ENCODE measurements at regions not wholly inside any gene's neighbourhood (a gene's known extent, or its start where the extent isn't known, plus 50 kb on each side); places are given as distances from the start of the nearest gene placed in this dataset.
A peak's percentile ranks its signal among the peaks of the same experiment; 100 is the strongest.

GRCh38 chr9:14981291-14981950 is 71.2 kb upstream of the FREM1 start:
- no peak for DNase-seq (ENCODE audit: low read depth in 1 of 2, low spot score in 1 of 2)
- in situ Hi-C loops (cut with HindIII; ENCODE audit: low pct_unique_long_range_greater_than_20kb, low sequenced_read_pairs): no loop called here
- TF ChIP-seq JUND (IDR thresholded peaks at IDR 0.05; ENCODE audit: low read depth): no peak

GRCh38 chr9:14978022-14979000 is 68.1 kb upstream of the FREM1 start:
- no peak for TF ChIP-seq JUND (IDR thresholded peaks at IDR 0.05; ENCODE audit: low read depth)
- in situ Hi-C loops (cut with HindIII; ENCODE audit: low pct_unique_long_range_greater_than_20kb, low sequenced_read_pairs): no loop called here

GRCh38 chr9:14967450-14968321 is 57.5 kb upstream of the FREM1 start:
- in situ Hi-C loops (cut with HindIII; ENCODE audit: low pct_unique_long_range_greater_than_20kb, low sequenced_read_pairs): no loop called here
- no peak for TF ChIP-seq JUND (IDR thresholded peaks at IDR 0.05; ENCODE audit: low read depth)
- no peak for DNase-seq (ENCODE audit: low read depth in 1 of 2, low spot score in 1 of 2)

More at GRCh38 chr9:14978022-14979000, 68.1 kb upstream of the FREM1 start:
- no peak for DNase-seq (ENCODE audit: low read depth in 1 of 2, low spot score in 1 of 2)

- in situ Hi-C loops (cut with HindIII; ENCODE audit: low pct_unique_long_range_greater_than_20kb, low sequenced_read_pairs): no loop called here
- no peak for TF ChIP-seq JUND (IDR thresholded peaks at IDR 0.05; ENCODE audit: low read depth)
- peak in 1 of 2 experiments; percentile 40 for DNase-seq (ENCODE audit: low read depth in 1 of 2, low spot score in 1 of 2)
Measured at GRCh38 chr9:14962193-14962882, 52.1 kb upstream of the FREM1 start.

GRCh38 chr9:14961372-14962068 is 51.3 kb upstream of the FREM1 start:
- TF ChIP-seq JUND (IDR thresholded peaks at IDR 0.05; ENCODE audit: low read depth): no peak
- in situ Hi-C loops (cut with HindIII; ENCODE audit: low pct_unique_long_range_greater_than_20kb, low sequenced_read_pairs): no loop called here
- DNase-seq (ENCODE audit: low read depth in 1 of 2, low spot score in 1 of 2): peak in 1 of 2 experiments; percentile 57

- in situ Hi-C loops (cut with HindIII; ENCODE audit: low pct_unique_long_range_greater_than_20kb, low sequenced_read_pairs): no loop called here
- DNase-seq (ENCODE audit: low read depth in 1 of 2, low spot score in 1 of 2): no peak
- TF ChIP-seq JUND (IDR thresholded peaks at IDR 0.05; ENCODE audit: low read depth): no peak
Measured at GRCh38 chr9:14960881-14961280, 50.7 kb upstream of the FREM1 start.

All from T47D (cell line).